ENCODE measurements at regions not wholly inside any gene's neighbourhood (a gene's known extent, or its start where the extent isn't known, plus 50 kb on each side); places are given as distances from the start of the nearest gene placed in this dataset.
"Not testable (repeated sequence)": the region's sequence is repeated elsewhere in the genome, so short reads cannot be mapped to it uniquely, and the experiment has no call there.

- not testable (repeated sequence) for DNase-seq
These were observed 51.0 kb upstream of the ROPN1B start for GRCh38 chr3:125918024-125918423.

DNA sequence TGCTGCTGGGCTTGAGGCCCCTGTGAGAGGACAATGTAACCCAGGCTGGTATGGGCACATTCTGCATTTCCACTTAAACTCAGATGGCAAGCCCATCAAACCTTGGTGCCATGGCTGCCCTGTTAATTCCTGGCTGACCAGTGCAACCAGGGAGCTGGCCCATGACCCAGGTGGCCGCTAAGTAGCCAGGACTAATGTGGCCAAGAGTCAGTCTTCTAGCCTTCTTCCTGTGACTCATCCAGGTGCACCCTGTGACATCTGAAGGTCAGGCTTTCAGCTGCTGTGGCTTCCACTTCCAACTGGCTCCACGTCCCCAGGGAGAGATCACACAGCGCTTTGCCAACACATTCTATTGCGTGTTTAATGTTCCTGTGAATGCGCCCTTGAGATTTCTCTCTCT lies 50.5 kb upstream of the ROPN1B start:
- not testable (repeated sequence) for DNase-seq

DNA sequence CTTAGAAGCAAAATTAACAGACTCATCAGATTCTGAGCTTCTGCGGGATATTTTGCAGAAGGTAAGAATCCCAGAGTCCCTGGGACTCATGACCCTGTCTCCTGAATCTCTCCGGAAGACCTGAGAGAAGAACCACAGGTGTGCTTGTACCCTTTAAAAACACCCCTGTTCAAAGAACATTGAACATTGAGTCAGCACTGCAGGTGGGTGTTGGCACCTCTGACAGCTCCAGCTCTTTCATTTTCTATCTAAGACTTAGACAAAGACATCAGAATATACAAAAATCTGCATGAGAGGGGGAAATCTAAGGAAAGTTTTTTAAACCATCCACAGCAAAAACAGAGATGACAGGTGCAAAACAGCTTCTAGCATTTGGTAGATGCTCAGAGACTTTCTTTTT lies 50.1 kb upstream of the ROPN1B start:
- not testable (repeated sequence) for DNase-seq
